NCI-H187 treated with DMSO at 0.1 percent for 48 hours (cell line): ENCODE measurements at regions not wholly inside any gene's neighbourhood (a gene's known extent, or its start where the extent isn't known, plus 50 kb on each side); places are given as distances from the start of the nearest gene placed in this dataset.

Source experiments
- DNase-seq: peaks from one replicate; lab custom pipeline; 2025; lab: John Stamatoyannopoulos, UW

DNA sequence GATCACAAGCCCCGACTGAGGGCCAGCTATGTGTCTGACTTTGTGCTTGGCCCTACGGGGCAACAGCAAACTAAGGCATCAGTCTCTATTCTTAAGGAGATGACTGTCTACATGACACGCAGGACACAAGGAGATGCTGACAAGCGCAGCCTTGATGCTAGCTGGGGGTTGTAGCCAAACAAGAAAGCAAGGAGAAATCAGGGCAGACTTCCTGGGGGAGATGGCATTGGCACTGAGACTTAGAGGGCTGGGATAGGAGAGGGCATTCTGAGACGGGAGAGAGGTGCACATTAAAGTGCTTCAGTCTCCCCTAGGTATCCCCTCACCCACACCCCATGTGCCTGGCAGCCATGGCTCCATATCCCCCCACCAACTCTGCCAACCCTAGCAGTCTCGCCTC, 210.8 kb upstream of the POU3F1 start:
- no peak for DNase-seq

DNA sequence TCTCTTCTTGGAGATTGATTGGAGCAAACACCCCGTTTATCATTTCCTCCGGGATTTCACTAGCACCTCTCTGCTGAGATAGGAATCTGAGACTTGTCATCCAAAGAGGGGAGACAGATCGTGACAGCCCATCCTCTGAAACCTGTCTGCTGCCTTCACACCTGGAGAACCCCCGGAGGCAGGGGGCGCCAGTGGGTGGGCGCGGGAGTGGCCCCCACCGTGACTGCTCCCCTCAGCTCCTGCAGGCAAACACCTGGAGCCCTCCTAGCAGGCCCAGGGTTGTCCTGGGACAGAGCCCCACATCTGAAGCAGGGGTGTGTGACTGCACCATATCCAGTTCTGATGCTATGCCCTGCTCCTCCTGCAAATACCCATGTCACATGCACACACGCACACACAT, 209.5 kb upstream of the POU3F1 start:
- DNase-seq = no peak

DNA sequence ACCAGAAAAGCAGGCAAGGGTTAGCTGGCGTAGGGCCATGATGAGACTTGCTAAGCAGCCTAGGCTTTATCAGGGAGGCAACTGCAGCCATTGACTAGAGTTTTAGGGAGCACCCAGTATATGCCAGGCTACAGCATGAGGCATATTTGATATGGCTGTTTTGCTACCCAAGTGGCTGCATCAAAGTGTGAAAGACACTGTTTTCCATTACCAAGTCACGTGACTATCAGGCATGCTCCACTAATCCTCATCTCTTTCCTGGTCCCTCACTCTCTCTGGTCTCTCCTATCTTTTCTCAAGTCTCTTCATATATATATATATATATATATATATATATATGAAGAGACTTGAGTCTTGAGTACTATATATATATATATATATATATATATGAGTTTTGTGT, 206.7 kb upstream of the POU3F1 start:
- no peak for DNase-seq

DNA sequence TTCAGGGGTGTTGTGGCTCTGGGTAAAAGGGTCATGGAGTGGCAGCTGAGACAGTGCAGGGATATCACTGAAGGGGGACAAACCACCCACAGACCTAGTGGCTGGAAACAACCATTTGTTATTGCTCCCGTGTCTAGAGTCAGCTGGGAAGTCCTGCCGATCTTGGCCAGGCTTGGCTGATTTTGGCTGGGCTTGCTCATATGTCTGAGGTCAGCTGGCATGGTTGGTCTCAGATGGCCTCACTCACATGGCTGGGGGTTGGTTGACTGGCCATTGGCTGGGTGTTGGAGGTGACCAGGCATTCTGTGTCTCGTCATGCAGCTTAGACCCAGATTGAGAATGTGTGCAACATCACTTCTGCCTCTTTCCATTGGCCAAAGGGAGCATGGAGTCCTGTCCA, 203.8 kb upstream of the POU3F1 start:
- no peak for DNase-seq

DNA sequence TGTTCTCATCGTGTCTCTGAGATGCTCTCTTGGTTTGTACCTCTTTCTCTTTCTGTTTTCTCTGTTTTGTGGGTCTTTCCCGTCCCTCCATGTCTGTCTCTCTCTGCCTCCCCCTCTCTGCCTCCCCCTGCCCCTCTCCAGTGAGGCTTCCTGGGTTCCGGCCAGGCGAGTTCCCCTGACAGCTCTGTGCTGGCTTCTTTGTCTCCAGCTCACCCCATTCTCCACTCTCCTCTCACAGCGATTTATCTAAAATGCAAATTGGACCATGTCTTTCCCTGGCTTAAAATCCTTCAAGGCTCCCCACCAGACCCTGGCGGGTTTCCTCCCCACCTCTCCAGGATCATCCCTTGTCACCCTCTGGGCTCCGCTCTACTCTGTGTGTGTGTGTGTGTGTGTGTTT, 202.4 kb upstream of the POU3F1 start:
- DNase-seq = no peak

DNA sequence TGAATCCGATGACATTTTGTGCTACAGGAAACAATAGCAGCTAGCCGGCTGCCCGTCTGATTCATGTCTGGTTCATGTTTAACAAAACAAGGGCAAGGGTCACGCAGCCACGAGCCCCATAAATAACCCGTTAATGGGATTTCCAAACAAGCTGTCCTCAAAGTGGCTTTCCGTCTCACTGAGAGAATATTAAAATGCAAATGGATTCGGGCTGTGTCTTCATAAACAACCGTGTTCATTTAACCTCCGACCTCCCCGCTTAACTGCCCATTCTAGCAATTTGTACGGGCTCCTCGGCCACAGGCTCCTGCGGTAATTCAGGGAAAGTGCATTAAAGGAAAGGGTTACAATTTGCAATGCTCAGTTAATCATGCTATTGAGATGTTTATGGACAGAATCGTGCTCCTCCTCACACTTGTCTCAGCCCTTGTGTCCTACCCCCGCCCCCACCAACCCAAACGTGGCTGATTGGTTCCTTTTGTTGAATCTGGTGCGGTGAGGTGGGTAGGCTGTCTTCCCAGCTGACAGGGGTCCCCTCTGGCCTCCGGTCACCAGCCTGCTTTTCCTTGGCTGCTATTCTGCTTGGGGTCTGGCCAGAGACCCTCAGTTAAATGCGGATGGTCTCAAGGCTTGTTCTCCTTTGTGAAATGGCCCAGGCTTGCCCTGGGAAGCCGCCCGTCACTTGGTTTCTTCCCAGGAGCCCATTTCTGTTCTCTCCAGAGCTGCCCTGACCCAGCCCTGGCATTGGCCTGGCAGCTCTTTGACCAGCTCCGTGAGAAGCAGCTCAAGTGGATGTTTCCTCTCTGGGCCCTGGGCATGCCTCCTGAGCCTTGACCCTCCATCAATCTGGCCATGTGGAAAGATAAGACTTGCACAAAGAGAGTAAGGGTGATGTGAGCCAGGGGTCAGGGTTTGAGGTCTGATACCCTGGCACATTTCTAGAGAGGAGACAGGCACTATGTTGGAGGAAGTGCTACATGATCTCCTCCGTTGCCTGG, 200.7 kb upstream of the POU3F1 start:
- no peak for DNase-seq

DNA sequence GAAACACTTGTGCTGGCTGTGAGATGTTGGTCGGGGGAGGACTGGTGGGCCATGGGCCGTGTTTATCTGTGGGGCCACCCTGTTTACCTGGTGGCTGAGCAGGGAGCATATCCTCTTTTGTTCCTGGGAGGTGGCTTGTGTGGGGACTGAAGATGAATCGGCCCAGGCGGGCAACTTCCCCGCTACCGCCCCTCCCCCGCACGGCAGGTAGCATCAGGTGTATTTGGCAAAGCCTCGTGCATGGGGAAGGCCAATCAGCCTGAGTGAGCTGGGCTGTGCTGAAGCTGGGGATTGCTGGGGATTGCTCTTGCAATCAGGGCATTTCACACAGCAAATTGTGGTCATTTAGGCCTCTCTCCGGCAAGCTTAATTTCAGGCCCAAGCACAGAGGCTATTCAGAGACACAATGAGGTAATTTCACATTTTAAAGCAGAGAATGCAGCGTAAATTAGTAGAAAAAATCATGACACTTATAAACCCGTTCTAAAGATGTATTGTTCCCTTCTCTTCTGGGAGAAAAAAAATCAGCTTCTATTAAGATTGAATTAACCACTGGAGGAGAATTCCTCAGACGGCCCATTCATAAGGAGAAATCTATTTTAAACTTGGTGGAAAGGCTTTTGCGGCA, 197.7 kb upstream of the POU3F1 start:
- no peak for DNase-seq

DNA sequence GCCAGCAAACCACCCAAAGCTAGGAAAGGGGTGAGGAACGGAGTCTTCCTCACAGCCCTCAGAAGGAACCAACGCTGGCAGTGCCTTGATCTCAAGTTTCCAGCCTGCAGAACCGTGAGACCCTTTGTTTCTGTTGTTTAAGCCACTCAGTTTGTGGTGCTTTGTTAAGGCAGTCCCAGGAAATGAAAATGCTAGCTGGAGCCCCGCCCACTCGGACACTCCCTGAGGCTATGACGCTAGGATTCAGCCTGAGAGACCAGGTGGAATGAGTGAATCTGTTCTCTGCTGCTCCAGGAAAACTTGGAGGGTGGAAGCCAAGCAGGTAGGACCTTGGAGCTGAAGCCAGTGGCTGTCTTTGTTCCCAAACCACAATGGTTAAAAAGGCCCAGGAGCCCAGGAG, 196.5 kb upstream of the POU3F1 start:
- no peak for DNase-seq

DNA sequence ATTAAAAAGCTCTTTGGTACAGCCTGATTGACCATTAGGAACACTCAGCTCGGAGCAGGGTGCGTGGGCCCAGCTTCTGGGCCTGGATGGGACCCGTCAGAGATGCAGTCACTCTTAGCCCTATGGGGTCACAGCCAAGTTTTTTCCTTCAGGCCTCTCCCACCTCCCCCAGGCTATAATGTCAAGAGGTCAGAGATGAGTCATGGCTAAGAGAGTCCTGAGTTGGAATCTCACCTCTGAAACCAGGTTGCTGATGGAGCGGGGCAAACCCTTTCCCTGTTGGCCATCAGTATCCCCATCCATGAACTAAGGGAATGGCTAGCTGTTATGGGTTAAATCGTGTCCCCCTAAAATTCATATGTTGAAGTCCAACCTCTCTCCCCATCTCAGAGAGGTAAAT, 195.9 kb upstream of the POU3F1 start:
- DNase-seq = no peak

DNA sequence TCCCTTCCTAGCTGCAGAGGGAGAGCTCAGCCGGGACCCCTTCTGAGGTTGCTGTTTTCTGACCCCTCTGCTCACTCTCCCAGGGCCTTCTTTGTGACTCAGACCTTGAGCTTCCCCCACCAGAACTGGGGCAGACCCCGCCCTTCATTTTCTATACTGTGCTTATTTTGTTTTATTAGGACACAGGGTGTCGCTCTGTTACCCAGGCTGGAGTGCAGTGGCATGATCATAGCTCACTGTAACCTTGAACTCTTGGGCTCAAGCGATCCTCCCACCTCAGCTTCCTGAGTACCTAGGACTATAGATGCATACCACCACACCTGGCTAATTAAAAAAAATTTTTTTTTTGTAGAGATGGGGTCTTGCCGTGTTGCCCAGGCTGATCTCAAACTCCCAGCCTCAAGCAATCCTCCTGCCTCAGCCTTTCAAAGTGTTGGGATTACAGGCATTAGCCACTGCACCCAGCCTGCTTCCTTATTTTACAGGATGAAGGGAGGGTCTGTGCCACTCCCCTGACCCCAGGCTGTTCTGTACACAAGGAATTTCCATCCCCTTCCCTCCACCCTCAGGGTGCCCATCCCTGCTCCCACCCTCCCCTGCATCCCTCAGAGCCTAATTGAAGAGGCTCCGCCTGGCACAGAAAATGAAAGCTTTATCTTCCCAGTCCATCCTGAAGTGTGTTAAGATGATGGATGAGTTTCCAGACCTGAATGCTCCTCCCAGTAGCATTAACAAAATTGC, 195.2 kb upstream of the POU3F1 start:
- no peak for DNase-seq

DNA sequence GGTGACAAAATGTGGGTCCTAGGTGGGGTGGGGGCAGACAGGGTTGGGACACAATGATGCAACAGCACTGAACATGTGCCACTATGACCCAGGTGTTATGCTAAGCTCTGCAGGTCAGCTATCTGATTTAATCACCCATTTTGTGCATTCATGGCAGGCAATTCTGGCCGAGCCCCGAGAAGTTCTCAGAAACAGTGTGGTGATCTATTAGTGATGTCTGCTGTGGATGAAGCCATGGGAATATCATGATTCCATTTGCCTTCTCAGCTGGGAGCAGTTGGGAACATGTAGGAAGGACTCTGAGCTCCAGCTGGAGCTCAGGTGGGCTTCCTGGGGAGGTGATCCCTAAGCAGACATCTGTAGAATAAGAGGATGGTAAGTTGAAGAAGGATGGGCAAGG, 194.0 kb upstream of the POU3F1 start:
- DNase-seq = no peak

DNA sequence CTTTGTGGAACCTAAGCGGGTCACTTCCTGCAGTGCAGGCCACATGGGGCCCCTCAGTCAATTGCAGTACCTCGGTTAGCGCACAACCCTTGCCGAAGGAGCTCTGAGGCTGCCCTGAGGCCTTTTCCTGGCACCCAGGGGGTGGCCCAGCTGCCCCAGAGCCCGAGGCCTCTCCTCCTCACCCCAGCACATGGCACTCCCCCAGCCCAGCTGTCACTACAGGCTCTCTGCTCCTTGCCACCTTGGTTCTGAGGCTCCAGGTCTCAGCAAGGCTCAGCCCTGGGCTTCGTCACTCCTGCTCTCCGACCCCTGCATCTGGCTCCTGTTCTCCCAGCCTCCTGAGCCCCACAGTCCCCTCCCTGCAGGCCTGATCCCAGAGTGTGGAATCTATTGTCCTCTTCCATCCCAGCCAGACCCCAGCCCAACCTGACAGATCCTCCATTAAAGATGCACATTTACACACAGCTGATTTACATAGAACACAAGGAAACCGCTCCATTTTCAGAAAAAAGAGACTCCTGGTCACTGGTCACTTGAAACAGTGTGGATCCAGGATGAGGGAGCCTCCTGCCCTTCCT, 192.8 kb upstream of the POU3F1 start:
- DNase-seq = no peak

DNA sequence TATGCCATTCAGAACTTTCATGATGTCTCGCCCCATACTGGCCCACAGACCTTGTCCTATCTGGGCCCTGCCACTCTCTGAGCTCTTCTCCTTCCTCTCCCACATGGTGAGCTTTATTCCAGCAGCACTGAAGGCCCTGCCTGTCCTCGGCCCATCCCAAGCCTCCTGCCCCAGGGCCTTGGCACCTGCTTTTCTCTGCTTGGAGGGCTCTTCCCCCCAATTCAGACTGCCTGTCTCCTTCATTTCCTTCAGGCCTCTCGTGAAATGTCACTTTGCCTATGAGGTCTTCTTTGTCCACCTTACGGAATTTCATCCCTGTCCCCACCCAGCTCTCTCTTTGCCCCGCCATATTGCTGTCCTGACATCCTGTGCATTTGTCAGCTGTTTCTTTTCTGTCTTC, 191.7 kb upstream of the POU3F1 start:
- no peak for DNase-seq

DNA sequence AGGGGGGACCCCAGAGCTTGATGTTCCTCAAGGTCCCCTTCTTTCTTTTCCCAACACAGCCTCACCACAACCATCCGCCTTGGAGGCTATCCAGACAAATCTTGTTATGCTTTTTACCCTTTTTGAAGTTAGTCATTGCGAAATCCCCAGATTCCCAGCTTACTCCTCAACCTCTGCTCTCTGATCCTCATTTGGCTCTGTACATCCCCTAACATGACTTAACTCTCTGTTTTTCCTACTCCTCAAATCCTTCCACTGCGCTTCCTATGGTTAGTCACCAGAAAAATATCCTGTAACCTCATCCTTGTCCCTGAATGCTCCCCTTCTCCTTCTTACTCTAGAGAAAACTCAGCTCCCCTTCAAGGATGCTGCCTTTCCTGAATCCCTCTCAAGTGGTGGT, 189.1 kb upstream of the POU3F1 start:
- no peak for DNase-seq

DNA sequence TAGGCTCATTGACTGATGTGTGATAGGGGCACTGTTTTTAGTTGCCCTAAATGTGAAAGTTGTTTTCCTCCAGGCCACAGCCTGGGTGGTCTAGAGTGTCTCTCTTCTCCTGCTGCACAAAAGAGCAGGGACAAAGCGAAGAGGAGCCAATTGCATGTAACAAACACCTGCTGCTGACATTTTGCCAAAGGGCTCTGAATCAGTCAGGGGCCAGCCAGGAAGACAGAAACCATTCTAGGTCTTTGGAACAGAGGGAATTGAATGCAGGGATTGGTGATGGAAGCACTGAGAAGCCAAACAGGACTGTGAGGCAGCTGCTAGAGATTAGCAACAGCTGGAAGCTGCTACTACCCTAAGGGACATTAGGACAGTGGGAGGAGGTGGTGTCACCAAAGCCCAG, 185.3 kb upstream of the POU3F1 start:
- no peak for DNase-seq

DNA sequence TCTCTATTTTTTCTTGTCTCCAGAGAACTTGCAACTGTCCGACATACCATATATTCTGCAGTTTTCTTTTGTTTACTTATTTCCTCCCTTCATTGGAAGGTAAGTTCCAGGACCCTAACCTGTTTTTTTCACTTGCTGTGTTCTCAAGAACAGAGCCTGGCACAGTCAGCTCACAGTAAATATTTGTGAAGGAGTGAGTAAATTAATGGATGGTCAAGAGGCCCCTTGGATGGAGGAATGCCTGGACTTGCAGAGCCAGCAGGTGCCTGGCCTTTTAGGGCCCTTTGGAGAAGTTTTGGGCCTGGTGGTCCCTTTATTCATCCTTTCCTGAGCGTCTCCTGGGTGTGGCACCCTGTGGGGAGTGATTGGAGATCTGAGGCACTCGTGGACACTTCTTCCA, 182.1 kb upstream of the POU3F1 start:
- DNase-seq = no peak

DNA sequence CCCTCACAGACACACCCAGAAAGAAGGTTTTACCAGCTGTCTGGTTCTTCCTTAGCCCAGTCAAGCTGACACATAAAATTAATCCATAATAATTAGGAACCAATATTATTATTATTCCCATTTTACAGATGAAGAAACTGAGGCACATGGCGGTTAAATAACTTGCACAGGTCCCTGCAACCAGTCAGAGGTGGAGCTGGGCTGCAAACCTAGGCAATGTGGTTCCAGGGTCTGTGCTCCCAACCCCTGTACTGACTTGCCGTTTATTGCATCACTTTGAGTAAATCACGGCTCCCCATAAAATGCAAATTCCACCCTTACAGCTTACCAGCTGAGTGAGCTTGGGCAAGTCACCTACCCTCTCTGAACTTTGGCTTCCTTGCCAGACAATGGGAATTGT, 179.2 kb upstream of the POU3F1 start:
- DNase-seq = no peak

DNA sequence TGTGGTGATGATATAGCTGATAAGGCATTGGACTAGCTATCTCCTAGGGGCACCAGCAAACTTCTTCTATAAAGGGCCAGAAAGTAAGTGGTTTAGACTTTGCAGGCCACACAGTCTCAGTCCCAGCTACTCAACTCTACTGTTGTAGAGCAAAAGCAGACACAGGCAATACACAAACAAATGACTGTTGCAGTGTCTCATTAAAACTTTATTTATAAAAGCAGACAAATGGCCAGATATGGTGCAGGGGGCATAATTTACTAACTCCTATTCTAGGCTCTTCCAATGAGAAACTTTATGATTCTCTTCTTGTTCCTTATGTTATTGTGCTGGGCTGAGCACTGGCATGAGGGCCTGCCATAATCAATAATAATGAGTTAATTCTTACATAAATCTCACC, 176.8 kb upstream of the POU3F1 start:
- DNase-seq = no peak

DNA sequence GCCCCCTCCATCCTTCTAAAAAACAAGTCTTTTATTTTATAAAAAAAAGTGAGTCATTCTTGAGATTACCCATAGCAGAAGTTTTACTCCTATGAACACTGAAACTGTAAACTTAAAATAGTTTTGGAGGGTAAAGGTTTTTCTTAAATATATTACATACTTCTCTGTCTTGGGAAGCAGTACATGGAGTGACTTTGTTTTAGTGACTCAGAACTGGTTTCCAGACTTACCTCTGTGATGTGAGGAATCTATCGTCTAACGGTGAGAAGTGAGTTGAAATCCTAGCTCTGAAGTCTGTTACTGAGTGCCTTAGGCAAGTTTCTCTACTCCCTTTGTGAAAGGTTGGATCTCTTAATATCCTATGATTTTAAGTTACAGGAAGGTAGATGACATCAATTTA, 176.3 kb upstream of the POU3F1 start:
- no peak for DNase-seq

DNA sequence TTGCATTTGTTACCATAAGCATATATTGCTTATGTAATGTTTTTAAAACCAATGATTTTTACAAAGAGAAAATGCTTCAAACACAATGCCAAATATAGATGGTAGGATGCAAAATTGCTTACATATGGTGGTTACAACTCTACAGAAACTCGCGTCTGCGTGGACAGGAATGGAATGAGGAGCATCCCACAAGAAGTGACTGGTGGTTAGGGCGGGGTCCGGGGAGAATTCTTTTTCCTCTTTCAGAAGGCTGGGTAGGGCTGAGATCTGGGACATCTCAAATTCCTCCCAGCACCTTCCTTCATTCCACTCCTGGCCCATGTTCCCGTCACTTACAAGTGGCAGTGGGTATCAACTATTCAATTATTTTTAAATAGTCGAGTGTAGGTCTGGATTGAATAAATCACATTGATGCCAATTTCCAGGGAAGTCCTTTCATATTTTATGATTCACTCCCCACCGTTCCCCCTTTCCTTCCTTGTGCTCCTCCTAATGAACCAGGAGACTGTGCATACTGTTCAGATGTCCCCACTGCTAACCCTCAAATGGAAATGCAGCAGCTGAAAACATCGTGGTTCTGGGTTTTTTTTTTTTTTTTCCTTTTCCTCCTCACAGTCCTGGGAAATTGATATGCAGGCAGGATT, 174.5 kb upstream of the POU3F1 start:
- no peak for DNase-seq

DNA sequence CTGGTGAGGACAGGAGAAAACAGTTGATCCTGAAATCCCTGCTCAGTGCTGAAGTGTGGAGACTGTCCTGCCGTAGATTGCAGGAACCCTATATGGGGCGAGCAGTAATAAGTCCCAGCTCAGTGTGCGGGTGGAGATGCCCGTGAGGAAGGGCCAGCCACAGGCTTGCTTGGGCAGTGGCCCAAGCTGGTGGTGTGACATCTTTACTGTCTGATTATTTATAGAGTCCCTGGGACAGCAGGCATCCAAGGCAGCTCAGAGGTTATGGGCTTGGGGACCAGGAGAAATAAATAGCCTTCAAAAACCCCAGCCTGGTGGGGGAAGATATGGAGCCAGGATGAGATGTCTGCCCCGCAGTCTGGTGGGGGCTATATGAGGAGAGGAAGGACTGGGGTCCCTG, 170.7 kb upstream of the POU3F1 start:
- no peak for DNase-seq
